HG03097 (cell line): ENCODE measurements at regions not wholly inside any gene's neighbourhood (a gene's known extent, or its start where the extent isn't known, plus 50 kb on each side); places are given as distances from the start of the nearest gene placed in this dataset.

Source experiments
- ATAC-seq: cut with Tn5 transposase; IDR thresholded peaks from one replicate; pipeline ENCODE4 v1.9.1; 2021; ENCODE audit not compliant: unreplicated experiment, low FRiP score

DNA sequence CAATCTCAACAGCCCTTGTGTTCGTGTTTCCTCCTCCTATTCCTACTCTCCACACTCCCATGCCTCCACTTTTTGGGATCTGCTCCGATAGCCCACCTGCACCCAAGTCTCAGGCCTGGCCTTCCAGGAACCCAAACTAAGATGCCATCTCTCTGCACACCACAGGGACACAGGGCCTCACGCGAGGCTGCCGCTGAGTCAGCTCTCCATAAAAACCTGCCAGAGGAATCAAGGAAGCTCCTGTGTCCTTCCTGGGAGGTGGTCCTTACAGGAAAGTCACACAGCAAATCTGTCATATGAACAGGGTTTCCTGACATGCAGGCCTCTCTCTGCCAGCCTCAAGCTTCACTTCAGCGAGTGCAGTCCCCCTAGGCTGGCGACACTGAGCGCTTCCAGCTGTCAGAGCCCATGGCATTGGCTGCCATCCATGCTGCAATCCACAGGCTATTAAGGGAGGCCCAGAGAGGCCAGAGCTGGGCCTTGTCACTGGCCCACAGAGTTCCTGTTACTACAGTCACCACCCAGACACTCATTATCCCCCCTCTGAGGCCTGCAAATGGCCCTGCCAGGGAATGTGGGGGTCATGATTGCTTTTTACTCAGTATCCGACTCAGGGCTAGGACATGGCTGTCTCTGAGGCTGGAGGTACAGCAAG, 151.4 kb downstream of the OAT start:
- no peak for ATAC-seq

DNA sequence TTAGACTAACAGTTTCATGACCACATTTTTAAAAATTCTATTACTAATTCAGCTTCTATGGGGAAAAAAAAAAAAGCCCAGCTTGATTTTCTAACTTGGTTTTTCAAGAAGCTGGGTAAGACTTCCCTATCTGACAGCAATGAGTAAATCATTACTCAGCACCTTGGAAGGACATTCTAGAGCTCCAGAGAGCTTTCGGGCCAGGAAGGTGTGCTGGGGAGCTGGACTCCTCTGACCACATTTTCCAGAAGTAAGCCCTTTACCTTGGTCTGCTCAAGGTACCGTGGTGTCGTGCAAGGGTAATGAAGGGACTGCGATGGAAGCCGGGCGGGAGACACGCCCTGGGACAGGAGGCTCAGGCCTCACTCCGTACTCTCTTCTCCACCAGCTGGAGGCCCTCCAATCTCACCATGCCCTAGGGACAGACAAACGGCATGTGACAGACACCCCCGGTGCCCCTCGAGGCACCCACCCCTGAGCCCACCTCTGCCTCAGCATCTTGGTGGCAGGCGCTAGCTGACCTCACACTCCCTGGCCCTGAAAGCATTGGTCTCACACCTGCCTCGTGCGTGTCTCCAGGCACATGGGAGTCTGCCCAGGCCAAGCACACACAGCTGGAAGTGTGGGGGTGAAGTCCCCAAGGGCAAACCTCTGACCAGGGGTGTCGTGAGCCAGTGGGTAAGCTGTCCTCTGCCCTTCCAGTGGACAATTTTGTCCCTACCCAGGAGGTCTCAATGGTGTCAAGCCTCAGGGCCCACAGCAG, 152.1 kb downstream of the OAT start:
- ATAC-seq = no peak

DNA sequence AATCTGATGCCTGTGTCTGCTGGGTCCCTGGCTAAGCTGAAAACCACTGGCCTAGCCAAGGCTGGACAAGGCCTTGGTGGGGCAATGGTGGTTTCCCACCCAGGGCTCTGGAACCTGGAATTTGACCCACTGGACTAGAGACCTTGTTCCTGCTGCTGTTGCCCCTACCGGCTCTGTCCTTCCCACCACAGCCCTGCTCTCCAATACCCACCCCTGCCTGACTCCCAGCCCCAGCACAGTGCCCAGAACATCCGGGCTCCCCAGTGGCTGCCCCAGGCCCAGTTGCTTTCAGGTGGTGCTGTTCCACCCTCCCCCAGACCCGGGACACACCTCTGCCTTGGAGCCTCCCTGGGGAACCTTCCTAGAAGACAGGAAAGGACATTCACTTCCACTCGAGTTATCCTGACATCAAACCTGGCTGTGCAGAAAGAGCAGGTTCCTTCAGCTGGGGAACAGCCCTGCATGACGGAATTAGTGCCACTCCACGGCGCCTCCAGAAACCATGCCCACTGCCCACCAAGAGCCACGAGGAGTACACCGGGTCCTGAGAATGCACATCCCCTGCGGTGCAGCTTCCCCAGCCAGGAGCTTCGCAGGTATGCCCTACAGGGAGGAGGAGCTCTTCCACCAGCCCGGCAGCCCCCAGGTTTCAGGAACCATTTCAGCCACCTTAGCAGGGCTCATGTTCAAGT, 152.8 kb downstream of the OAT start:
- no peak for ATAC-seq

DNA sequence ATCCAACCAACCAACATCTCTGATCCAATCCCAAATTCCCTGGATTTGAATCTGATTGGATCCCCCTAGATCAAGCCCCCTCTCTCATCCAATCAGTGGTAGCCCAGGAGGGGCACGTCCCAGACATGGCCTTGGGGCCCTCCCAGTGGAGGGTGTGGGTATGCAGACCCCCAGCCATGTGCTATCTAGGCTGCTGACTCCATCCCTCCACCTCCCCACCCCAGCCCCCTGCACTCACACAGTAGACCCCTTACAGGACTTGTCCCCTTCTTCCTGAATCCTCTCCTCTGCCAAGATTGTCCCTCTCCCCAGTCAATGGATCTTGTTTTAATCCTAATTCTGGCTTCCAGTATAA, 153.4 kb downstream of the OAT start:
- no peak for ATAC-seq

DNA sequence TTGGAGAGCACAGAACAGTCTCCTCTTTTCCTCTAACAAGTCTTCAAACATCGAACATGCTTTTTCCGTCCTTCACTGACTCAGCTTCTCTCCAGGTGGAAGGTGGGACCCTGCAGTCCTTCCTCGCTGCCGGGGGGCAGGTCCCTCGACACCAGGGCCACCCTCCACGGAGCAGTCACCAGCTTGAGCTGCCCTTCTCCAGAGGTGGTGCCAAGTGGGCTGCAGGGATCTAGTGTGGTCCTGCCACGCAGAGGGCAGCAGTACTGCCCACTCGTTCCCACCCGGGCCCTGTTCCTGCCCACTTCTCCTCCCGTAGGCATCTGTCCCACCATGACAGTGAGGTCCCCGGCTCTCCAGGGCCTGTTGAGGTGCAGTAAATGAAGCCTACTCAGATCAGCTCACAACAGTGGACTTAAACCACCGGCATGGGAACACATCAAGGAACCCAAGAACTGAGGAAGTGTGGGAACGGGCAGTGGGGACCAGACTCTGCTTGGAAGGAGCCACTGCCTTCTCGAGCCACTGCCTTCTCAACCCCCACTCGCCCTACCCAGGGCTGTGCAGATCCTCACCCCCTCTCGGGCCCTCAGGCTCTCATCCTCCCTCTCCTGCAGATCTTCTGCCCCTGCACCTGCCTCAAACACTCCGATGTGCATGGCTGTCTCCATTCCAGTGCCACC, 153.9 kb downstream of the OAT start:
- no peak for ATAC-seq

DNA sequence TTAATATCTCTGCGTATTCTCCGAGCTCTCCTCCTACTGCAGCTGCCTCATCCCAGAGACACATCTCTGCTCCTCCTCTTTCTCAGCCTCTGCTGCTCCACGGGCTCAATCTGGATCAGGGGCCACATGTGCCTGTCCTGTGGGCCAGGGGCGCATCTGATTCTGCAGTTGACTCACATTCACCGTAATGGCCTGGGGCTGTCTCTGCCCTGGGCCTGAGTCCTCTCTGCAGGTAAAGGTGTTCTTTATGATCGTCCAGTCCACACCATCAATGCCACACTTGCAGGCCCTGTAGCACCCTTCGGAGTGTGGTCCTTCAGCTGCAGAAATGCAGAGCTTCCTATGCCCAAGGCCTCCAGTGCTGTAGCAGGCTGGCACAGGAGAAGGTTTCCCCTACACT, 154.5 kb downstream of the OAT start:
- no peak for ATAC-seq

DNA sequence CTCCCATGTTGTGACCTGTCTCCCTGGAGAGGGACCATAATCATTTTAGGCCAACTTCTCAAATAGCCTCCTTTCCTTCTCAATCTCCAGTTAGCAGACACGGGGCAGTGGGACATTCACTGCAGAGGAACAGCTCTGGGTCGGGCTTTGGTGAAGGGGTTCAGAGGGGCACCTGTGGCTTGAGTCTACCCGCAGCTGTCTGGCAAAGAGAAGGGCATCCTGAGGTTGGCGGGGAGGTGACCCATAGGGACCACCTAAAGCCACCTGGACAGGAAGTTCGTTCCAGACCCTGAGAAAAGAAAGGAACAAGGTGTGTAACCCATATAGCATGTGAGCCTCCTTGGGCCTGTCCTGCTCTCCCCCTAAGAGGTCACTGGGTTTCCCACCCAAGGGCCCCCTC, 155.0 kb downstream of the OAT start:
- no peak for ATAC-seq

DNA sequence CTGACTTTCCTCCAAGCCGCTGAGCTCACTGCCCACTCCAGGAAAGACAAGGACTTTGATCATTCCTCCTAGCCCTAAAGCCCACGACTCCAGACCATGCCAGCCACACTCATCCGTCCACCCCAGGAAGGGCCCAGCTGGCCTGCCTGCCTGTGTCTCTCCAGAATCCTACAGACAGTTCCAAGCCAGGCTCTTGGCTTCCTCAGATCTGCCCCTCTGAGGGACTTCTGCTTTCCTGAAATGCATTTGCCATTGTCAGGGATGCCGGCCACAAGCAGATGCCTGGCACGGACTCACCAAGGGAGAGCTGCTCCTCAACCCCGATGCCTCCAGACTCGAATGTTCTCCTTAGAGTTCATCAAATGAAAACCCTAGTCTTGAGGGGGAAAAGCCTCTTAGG, 155.8 kb downstream of the OAT start:
- ATAC-seq = no peak

DNA sequence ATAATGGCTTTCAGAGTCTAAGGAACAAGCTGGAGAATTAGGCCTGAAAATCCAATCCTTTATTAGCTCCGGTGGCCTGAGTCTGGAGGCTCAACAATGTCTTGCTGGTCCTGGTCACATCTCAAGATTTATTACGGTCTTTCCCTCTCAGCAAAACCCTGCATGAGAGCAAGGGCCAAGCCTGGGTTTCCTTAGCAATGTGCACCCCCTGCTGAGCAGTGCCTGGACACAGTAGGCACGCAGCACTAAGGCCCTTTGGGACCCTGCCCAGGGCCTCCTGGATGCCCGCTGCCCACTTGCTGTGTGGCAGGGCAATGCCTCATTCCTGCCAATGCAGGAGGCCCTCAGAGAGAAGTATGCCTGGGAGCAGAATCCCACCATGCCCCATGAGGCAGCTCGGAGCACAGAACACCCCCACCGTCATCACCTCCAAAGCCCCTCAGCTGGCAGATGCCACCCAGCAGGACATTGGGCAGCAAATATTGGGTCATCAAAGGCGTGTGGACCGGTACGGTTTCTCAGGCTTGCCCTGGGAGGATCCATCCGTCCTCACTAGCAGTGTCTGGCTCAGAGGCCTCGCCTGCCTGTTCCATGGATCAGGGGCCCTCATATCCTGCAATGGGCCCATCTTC, 156.4 kb downstream of the OAT start:
- no peak for ATAC-seq

DNA sequence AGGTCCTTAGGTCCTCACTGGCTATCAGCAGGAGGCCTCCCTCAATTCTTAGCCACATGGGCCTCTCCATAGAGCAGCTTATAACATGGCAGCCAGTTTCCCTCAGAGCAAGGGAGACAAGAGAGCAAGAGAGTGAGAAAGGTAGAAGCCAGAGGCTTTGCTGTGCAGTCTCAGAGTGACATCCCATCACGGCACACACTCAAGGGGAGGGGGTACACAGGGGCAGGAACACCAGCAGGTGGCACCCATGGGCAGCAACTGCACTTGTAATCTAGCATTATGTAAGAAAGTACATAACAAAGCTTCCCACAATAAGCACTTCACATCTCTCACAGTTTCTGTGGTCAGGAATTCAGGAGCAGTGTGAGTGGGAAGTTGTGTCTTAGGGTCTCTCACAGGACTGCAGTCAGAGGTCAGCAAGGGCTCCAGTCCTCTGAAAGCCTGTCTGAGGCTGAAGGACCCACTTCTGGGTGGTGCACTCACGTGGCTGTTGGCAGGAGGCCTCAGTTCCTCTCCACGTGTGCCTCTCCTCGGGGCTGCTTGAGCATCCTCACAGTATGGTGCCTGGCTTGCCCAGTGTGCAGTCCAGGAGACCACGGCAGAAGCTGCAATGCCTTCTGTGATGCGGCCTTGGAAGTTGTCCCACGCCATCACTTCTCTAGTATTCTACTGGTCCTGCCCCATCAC, 159.4 kb downstream of the OAT start:
- ATAC-seq = no peak

DNA sequence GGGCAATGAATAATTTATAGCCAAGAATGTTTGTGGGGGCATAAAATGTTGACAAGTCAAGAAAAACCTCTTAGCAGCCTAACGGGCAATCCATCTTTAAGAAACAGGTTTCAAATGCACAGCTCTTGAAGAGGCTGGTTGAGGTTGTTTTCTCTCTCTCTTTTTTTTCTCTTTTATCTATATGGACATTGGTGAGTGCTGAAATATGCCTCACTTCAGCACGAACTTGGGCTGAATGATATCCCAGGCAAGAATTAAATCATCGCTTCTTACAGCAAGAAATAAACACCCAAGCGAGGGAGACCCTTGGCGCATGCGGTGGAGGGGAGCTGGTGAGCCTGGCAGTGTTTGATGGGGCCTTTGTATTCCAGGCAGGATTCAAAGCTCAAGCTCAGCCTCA, 160.9 kb downstream of the OAT start:
- ATAC-seq = no peak

DNA sequence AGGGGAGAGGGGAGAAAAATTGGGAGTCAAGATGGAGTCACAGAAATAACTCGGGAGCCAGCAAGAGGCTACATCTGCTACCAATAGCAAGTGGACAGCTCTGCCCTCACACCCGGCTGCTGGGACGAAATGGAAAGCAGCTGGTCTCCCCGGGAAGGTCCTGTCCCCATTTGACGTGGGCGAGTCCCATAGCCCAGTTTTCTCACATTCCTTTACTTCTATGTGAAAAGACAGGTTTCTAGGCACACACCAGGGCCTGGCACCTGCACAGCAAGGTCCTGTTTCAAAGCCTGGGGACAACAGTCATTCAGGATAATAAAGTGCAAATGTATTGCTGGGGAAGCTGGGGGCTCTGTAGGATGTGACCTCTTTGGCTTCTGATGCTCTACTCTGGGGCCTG, 162.6 kb downstream of the OAT start:
- ATAC-seq = no peak

DNA sequence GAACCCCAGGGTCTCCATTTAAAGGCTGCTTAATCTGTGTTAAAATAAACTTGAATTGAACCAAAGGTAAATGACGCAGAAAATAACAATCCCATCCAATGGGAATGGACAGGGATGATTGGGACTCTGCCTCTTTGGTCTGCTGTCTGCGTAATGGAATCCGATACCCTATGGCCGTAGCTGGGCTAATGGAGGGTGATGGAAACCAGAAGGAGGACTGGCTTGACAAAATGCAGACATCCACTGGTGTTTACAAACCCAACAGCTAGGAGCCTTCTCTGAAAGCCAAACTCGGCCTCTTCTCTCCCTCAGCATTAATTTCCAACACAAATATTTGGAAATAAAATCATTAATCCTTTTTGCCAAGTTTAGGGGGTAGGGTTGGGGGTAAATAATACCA, 162.2 kb upstream of the CHST15 start:
- ATAC-seq = no peak

DNA sequence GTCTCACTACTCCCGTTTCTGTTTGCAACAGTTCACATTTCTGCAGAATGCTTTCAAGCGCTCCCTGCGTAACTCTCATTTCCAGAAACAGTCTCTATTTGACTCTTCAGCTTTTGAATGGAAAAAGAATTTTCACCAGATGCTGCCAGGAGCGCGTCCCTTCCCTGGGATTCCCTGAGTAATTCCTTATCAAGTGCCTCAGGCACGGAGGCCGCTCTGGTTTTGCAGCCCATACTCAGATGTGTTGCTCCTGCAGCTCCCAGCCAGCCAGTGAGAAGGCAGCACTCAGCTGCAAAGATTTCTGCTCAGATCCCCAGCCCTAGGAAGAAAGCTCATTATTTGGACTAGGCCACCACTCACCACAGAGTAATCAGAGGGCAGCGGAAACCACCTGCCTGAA, 161.1 kb upstream of the CHST15 start:
- ATAC-seq = no peak

DNA sequence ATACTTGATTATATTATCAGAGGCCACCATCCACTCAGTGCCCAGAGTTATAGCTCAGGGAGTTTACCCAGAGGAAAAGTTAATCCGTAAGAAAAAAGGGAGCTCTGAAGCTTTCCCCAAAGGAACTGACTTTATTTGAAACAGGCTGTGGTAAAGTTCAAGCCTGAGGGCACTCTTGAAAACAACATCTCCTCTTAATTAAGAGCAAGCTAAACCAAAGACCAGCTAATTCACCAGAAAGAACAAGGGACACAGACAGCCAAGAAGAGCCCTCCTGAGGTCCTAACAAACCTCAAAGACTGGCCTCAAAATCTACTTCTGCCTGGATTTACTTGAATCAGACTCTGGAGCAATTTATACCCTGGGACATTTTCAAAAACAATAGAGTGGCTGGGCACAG, 159.6 kb upstream of the CHST15 start:
- no peak for ATAC-seq

DNA sequence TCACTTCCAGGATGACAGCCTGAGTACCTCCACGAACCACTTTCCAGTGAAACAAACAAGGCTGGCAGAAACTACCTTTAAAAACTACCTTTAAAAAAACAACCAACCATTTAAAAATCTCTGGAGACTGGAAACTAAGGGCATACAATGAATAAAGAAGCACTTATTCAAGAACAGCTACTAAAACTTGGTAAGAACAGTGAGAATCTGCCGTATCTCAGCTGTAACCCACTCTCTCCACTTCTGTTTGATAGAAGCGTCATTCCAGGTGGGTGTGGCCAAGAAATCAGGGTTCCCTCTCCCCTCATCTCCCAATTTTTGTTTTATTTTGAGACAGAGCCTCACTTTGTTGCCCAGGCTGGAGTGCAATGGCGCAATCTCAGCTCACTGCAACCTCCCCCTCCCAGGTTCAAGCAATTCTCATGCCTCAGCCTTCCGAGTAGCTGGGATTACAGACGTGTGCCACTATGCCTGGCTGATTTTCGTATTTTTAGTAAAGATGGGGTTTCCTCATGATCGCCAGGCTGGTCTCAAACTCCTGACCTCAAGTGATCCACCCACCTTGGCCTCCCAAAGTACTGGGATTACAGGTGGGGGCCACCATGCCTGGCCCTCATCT, 158.8 kb upstream of the CHST15 start:
- ATAC-seq = no peak

DNA sequence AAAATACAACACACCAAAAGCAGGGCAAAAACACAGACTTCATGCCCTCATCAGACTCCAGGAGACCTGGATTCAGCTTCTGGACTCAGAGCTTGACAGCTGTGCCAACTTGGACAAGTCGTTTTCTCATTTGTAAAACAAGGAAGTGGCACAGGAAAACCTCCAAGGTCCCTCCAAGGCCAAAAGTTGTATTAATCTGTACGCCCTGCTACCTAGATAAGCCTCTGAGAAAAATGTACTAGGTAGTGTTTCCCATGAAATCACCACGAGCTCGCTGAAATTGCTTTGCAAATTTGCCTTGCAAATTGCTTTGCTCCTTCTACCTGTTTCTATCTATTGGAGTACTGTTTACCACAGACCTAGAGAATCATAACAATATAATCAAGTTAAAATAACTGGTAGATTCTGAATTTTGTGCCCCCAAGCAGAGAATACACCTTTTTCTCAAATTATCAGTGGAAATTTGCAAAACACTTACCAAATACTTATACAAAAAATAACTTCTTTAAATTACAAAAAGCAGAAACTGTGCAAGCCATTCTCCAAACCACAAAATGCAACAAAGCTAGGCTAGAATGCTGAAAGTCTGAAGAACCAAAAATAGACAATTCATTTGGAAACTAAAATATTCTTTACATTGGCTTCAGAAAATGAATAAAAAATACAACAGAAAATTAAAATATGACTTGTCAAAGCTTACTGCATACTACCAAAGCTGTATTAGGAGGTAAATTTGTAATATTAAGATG, 158.1 kb upstream of the CHST15 start:
- ATAC-seq = no peak

DNA sequence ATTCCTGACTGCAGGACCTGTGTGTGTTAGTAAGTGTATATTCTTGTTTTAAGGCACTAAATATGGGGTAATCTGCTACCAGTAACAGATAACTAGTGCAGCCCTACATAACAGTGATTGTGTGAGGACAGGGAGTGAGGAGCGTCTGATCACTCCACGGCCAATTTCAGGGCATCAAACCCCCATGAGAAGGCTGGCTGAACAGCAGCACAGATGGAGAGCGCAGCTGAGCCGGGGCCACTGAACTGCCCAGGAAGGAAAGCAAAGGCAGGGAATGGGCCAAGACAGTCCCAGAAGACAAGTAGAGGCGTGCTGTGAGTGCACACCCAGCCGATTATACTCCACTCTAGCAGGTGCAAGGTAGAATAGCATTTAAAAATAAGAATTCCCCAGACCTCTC, 157.1 kb upstream of the CHST15 start:
- ATAC-seq = no peak

DNA sequence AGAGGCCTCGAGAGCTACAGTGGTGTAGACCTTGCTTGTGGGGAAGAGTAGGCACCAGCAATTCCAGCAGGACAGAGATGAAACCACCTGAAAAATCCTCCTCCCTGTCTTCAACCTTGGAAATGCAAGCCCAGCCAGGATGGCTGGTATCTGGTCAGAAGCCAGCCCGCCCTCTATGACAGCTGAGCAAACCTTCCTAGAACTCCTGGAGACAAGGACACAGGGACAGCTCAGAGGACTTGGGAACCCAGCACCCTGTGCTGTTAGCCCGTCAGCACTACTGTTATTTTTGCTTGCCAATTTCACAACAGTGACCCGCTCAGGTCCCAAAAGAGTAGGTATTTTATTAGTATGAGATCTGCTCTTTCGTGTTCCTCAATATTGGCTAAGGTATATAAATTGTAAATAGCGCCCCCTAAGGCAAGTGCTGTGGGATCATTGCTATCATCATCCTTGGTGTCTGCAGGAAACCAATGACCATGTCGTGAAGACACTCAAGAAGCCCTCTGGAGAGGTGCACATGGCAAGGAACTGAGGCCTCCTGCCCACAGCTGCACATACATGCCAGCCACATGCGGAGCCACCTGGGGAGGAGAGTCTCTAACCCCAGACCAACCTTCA, 156.5 kb upstream of the CHST15 start:
- no peak for ATAC-seq
